Natural killer cell (primary cell): ENCODE measurements at regions not wholly inside any gene's neighbourhood (a gene's known extent, or its start where the extent isn't known, plus 50 kb on each side); places are given as distances from the start of the nearest gene placed in this dataset.

Experiments used
- ATAC-seq, 3 donors: fragments of 150-1000 bp in 2 of 3; fragments of 200-7000 bp in 1 of 3; cut with Tn5 transposase; 1 replicate in 1 of 3; 2 replicates in 2 of 3; pipeline ENCODE4 v1.10.0; 2021; ENCODE audit warnings: mild to moderate bottlenecking in 2 of 3, moderate library complexity in 2 of 3
- DNase-seq, 2 donors: peaks; one replicate each; pipeline versions ENCODE4 v3.0.0 to v3.0.0-alpha.2; 2013 to 2021; ENCODE audit warnings: mixed read lengths in 1 of 2
- H3K27ac ChIP-seq: one replicate; pipeline ENCODE4 v1.5.1; 2013; ENCODE audit warnings: mild to moderate bottlenecking, low read length
- H3K27me3 ChIP-seq: one replicate; pipeline ENCODE4 v1.6.1; 2013; ENCODE audit warnings: low read length; ENCODE audit not compliant: control insufficient read depth, insufficient read depth
- H3K36me3 ChIP-seq: one replicate; pipeline ENCODE4 v1.6.1; 2013; ENCODE audit warnings: low read length; ENCODE audit not compliant: control insufficient read depth, insufficient read depth
- H3K4me1 ChIP-seq: one replicate; pipeline ENCODE4 v1.6.1; 2013; ENCODE audit warnings: low read length; ENCODE audit not compliant: control insufficient read depth, insufficient read depth
- H3K4me3 ChIP-seq: one replicate; pipeline ENCODE4 v1.5.1; 2013; ENCODE audit warnings: low read length
- H3K9me3 ChIP-seq: one replicate; pipeline ENCODE4 v1.6.1; 2013; ENCODE audit warnings: low read length; ENCODE audit not compliant: control insufficient read depth, insufficient read depth
- H3K27ac Mint-ChIP-seq, 2 donors: one replicate each; pipeline ENCODE4 v1.8.0; 2022; ENCODE audit warnings: mild to moderate bottlenecking in 2 of 2, mixed read lengths in 2 of 2, moderate library complexity in 1 of 2
- H3K27me3 Mint-ChIP-seq, 2 donors: one replicate each; pipeline ENCODE4 v1.8.0; 2022; ENCODE audit warnings: low read depth in 2 of 2, mixed read lengths in 2 of 2
- H3K36me3 Mint-ChIP-seq: one replicate; pipeline ENCODE4 v1.8.0; 2022; ENCODE audit warnings: mixed read lengths
- H3K4me1 Mint-ChIP-seq, 2 donors: one replicate each; pipeline ENCODE4 v1.8.0; 2022; ENCODE audit warnings: mixed read lengths in 2 of 2
- H3K4me3 Mint-ChIP-seq: one replicate; pipeline ENCODE4 v1.8.0; 2022; ENCODE audit warnings: mild to moderate bottlenecking, moderate library complexity, mixed read lengths
- H3K9me3 Mint-ChIP-seq, 2 donors: one replicate each; pipeline ENCODE4 v1.8.0; 2022; ENCODE audit warnings: mixed read lengths in 2 of 2
- WGBS: methylation state at CpG from one replicate; pipeline ENCODE4 v1.1.7; 2013; ENCODE audit warnings: missing lambda C conversion rate; ENCODE audit not compliant: insufficient coverage; 5-methylcytosine and 5-hydroxymethylcytosine counted together
- intact Hi-C: fragments of 100-400 bp; cut with micrococcal nuclease; formaldehyde crosslinking; loops from one replicate; pipeline ENCODE4 v1.14.2; 2022
- TF ChIP-seq, protein P1 (sequence below): fragments of 200-600 bp; IDR thresholded peaks from one replicate; pipeline ENCODE4 v1.8.0; 2022; ENCODE audit warnings: antibody characterized with exemption

- Mint-ChIP-seq H3K36me3 (no peaks in the 10 kb centered on the region), H3K4me3 (no peak overlapping the region), H3K9me3 (peaks cover 2 to 7% of the 10 kb centered on the region in 2 donors), H3K4me1 (no peaks in the 10 kb centered on the region), H3K27ac (no peak overlapping the region), H3K27me3 (no peaks in the 10 kb centered on the region)
- Histone ChIP-seq H3K4me1 (no peaks in the 10 kb centered on the region), H3K27me3 (no peaks in the 10 kb centered on the region), H3K27ac (no peak overlapping the region), H3K36me3 (no peaks in the 10 kb centered on the region), H3K4me3 (no peak overlapping the region), H3K9me3 (peaks cover 3% of the 10 kb centered on the region)
- ATAC-seq = no peak
- DNase-seq = no peak
- TF ChIP-seq, protein P1, sequence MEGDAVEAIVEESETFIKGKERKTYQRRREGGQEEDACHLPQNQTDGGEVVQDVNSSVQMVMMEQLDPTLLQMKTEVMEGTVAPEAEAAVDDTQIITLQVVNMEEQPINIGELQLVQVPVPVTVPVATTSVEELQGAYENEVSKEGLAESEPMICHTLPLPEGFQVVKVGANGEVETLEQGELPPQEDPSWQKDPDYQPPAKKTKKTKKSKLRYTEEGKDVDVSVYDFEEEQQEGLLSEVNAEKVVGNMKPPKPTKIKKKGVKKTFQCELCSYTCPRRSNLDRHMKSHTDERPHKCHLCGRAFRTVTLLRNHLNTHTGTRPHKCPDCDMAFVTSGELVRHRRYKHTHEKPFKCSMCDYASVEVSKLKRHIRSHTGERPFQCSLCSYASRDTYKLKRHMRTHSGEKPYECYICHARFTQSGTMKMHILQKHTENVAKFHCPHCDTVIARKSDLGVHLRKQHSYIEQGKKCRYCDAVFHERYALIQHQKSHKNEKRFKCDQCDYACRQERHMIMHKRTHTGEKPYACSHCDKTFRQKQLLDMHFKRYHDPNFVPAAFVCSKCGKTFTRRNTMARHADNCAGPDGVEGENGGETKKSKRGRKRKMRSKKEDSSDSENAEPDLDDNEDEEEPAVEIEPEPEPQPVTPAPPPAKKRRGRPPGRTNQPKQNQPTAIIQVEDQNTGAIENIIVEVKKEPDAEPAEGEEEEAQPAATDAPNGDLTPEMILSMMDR = no peak
- intact Hi-C loops = no loop called here
- WGBS = 54% methylated on average over 1 of the region's 3 CpGs
Observed at GRCh38 chr6:147016440-147016839, 187.8 kb upstream of the STXBP5 start.

DNA sequence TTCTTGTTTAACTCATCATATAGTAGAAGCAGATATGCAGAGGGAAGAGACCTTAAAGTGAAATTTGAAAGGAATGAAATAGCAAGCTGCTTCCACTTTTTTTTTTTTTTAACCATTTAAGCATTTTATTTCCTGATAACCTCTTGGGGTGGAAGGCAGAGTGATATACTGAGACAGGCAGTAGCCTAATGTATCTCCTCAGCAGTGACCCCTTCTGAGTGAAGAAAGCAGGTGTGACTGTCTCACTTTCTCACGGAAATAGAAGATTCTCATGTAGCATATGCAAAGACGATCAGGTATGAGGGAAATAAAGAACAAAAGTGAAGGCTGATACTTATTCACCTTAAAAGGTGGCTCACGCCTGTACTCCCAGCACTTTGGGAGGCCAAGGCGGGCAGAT is 187.1 kb upstream of the STXBP5 start:
- intact Hi-C loops = no loop called here
- no peaks in the 10 kb centered on the region for H3K36me3 Mint-ChIP-seq
- H3K9me3 Mint-ChIP-seq = peaks cover 3 to 7% of the 10 kb centered on the region in 2 donors
- Histone ChIP-seq H3K27me3 (no peaks in the 10 kb centered on the region), H3K9me3 (peaks cover 3% of the 10 kb centered on the region), H3K36me3 (no peaks in the 10 kb centered on the region), H3K27ac (no peak overlapping the region), H3K4me1 (no peaks in the 10 kb centered on the region), H3K4me3 (no peak overlapping the region)
- H3K4me3 Mint-ChIP-seq = no peak overlapping the region
- ATAC-seq (no peak), DNase-seq (no peak)
- WGBS = 92% methylated on average over 4 of the region's 4 CpGs
- H3K27me3 Mint-ChIP-seq = no peaks in the 10 kb centered on the region
- no peak overlapping the region for H3K27ac Mint-ChIP-seq
- H3K4me1 Mint-ChIP-seq = no peaks in the 10 kb centered on the region
- TF ChIP-seq, protein P1 = no peak

DNA sequence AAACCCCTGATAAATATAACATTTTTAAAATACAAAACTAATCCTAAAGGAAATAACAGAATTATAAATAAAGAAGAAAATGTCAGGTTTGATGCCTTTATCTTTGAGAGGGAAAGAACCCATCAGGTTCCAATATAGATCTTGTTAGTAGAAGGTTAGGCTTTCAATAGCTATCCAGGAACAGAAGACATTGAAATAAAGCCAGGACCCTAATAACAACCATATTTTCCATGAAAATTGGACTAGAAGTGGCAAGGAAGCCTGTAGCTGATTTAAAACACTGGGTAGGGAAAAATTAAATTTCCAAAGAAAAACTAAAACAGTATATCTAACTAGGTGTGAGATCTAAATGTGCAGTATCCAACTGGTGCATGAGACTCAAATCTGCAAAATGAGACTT is 185.2 kb upstream of the STXBP5 start:
- H3K4me3 Mint-ChIP-seq = no peak overlapping the region

GRCh38 chr6:147022041-147022440 is 182.2 kb upstream of the STXBP5 start:
- intact Hi-C loops = no loop called here
- WGBS = 77% methylated on average over 2 of the region's 2 CpGs
- DNase-seq (no peak), ATAC-seq (no peak)
- Histone ChIP-seq H3K36me3 (no peaks in the 10 kb centered on the region), H3K9me3 (peaks cover 3% of the 10 kb centered on the region), H3K27ac (no peak overlapping the region), H3K4me1 (no peaks in the 10 kb centered on the region), H3K4me3 (no peak overlapping the region), H3K27me3 (no peaks in the 10 kb centered on the region)
- Mint-ChIP-seq H3K9me3 (peaks cover 3 to 4% of the 10 kb centered on the region in 2 donors), H3K4me1 (no peaks in the 10 kb centered on the region), H3K4me3 (no peak overlapping the region), H3K27me3 (no peaks in the 10 kb centered on the region), H3K27ac (no peak overlapping the region), H3K36me3 (no peaks in the 10 kb centered on the region)
- TF ChIP-seq, protein P1 = no peak

More for the DNA sequence above, 185.2 kb upstream of the STXBP5 start:
- Mint-ChIP-seq H3K36me3 (no peaks in the 10 kb centered on the region), H3K27ac (no peak overlapping the region), H3K27me3 (no peaks in the 10 kb centered on the region), H3K4me1 (no peaks in the 10 kb centered on the region), H3K9me3 (peaks cover 4 to 7% of the 10 kb centered on the region in 2 donors)
- DNase-seq = no peak
- TF ChIP-seq, protein P1 = no peak
- H3K27me3 ChIP-seq = no peaks in the 10 kb centered on the region
- intact Hi-C loops = no loop called here
- ATAC-seq = no peak
- H3K27ac ChIP-seq = no peak overlapping the region
- peaks cover 3% of the 10 kb centered on the region for H3K9me3 ChIP-seq
- H3K4me1 ChIP-seq = no peaks in the 10 kb centered on the region
- no peaks in the 10 kb centered on the region for H3K36me3 ChIP-seq
- no peak overlapping the region for H3K4me3 ChIP-seq
